ENCODE measurements at regions not wholly inside any gene's neighbourhood (a gene's known extent, or its start where the extent isn't known, plus 50 kb on each side); places are given as distances from the start of the nearest gene placed in this dataset.

DNA sequence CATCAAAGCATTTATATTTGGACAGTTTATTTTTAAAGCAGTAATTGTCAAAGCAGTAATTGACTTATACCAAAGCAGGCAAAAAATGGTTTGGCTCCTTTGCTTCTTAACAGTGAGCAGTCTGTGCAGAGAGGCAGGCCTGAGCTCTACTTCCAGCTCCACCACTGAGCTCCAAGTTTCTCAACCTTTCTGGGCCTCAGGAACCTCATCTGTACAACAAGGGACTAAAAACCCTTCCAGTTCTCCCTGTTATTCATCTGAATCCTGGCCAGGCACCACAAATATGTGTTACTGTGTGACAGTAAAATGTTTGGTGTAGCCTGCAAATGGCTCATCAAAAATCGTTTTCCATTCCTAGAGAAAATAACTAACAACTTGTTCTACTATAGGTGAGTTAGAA, 88.7 kb upstream of the TTC29 start:
- no peak for TF ChIP-seq CTCF (IDR thresholded peaks at IDR 0.05; ENCODE audit: control insufficient read depth, extremely low read depth, insufficient read depth)
- no peak overlapping the region for H3K4me3 ChIP-seq (ENCODE audit: low read depth, low read length)
- no peak for DNase-seq (ENCODE audit: low read depth)

DNA sequence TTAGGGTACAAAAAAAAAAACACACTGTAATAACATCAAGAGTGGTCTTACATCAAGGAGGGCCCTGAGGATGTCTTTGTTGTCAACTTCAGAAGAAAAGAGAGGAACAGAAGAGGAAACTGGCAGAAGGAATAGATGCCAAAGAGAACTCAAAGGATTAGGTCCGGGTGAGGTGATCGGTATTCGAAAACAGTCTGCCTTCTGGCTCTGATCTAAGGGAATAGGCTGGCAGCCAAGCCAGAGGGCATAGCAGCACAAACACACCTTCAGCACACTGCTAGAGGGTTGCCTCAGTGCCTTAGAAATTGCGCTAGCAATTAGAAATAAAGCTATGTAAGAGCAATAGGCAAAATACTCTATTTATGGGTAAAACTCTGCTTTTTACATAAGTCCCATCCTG, 91.4 kb upstream of the TTC29 start:
- TF ChIP-seq CTCF (IDR thresholded peaks at IDR 0.05; ENCODE audit: control insufficient read depth, extremely low read depth, insufficient read depth), result no peak
- H3K4me3 ChIP-seq (ENCODE audit: low read depth, low read length), result no peak overlapping the region
- no peak for DNase-seq (ENCODE audit: low read depth)

- no peak for DNase-seq (ENCODE audit: low read depth)
- TF ChIP-seq CTCF (IDR thresholded peaks at IDR 0.05; ENCODE audit: control insufficient read depth, extremely low read depth, insufficient read depth), result no peak
- H3K4me3 ChIP-seq (ENCODE audit: low read depth, low read length), result no peak overlapping the region
Measured at GRCh38 chr4:147039976-147040575, 94.4 kb upstream of the TTC29 start.

- DNase-seq (ENCODE audit: low read depth), result no peak
- no peak overlapping the region for H3K4me3 ChIP-seq (ENCODE audit: low read depth, low read length)
- TF ChIP-seq CTCF (IDR thresholded peaks at IDR 0.05; ENCODE audit: control insufficient read depth, extremely low read depth, insufficient read depth), result no peak
Measured at GRCh38 chr4:147040874-147041273, 95.2 kb upstream of the TTC29 start.

DNA sequence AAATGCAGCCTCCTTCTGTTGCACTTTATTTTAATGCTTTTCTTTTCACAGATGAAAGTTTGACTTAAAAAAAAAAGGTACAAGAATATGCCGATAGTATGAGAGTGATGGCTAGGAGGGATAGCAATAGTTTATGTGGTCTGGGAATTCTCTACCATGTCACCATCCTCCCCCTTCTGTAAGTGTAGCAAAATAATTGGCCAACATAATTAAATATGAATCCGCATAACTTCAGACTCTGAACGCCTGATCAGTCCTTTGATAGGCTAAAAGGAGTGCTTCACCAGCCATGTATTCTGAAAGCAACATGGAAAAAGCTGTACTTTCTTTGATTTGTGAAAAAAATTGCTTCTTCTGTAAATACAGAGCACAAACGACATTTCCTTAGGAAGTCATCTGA, 95.7 kb upstream of the TTC29 start:
- no peak for TF ChIP-seq CTCF (IDR thresholded peaks at IDR 0.05; ENCODE audit: control insufficient read depth, extremely low read depth, insufficient read depth)
- no peak for DNase-seq (ENCODE audit: low read depth)
- H3K4me3 ChIP-seq (ENCODE audit: low read depth, low read length), result no peak overlapping the region

GRCh38 chr4:147042046-147042445, 96.4 kb upstream of the TTC29 start:
- no peak for TF ChIP-seq CTCF (IDR thresholded peaks at IDR 0.05; ENCODE audit: control insufficient read depth, extremely low read depth, insufficient read depth)
- DNase-seq (ENCODE audit: low read depth), result no peak
- H3K4me3 ChIP-seq (ENCODE audit: low read depth, low read length), result no peak overlapping the region

GRCh38 chr4:147044241-147044640, 98.6 kb upstream of the TTC29 start:
- no peak for DNase-seq (ENCODE audit: low read depth)
- H3K4me3 ChIP-seq (ENCODE audit: low read depth, low read length), result no peak overlapping the region
- TF ChIP-seq CTCF (IDR thresholded peaks at IDR 0.05; ENCODE audit: control insufficient read depth, extremely low read depth, insufficient read depth), result no peak

All from LNCaP clone FGC (cell line).